B cell (primary cell): ENCODE measurements at regions not wholly inside any gene's neighbourhood (a gene's known extent, or its start where the extent isn't known, plus 50 kb on each side); places are given as distances from the start of the nearest gene placed in this dataset.

Source experiments
- ATAC-seq: fragments of 200-7000 bp; cut with Tn5 transposase; one replicate; pipeline ENCODE4 v1.10.0; 2021; ENCODE audit warnings: low read depth, mild to moderate bottlenecking, moderate number of reproducible peaks, moderate library complexity
- CTCF ChIA-PET: fragments of 350-600 bp; sonication (Branson Sonifier 250); formaldehyde crosslinking; loops from one replicate; lab custom pipeline; 2021; ENCODE audit warnings: antibody characterized with exemption, inconsistent platforms; lab: Charles Lee
- POLR2A ChIA-PET: fragments of 350-600 bp; sonication (Branson Sonifier 250); formaldehyde crosslinking; loops from one replicate; lab custom pipeline; 2021; ENCODE audit warnings: antibody characterized with exemption; lab: Charles Lee
- DNase-seq: peaks from one replicate; pipeline ENCODE4 v3.0.0; 2013
- H2AFZ ChIP-seq: 2 replicates; pipeline ENCODE4 v1.6.1; 2012; ENCODE audit warnings: mild to moderate bottlenecking, low read depth, low read length; ENCODE audit not compliant: insufficient read depth, poor library complexity, severe bottlenecking
- H3K27ac ChIP-seq, 2 donors: 1 replicate in 1 of 2; 2 replicates in 1 of 2; pipeline ENCODE4 v1.5.1; 2012 to 2013; ENCODE audit warnings: low read length in 2 of 2, mild to moderate bottlenecking in 2 of 2, moderate library complexity in 1 of 2
- H3K27me3 ChIP-seq, 4 experiments: fragments of 200-600 bp in 1 of 4; sonication (generic) in 1 of 4; replicated peaks in 1 of 4; 1 replicate in 2 of 4; 2 replicates in 2 of 4; pipeline versions ENCODE4 v1.6.1 to v1.7.0; 2013 to 2016; ENCODE audit warnings: low read length in 3 of 4, mild to moderate bottlenecking in 2 of 4, mixed read lengths in 1 of 4, moderate library complexity in 1 of 4; ENCODE audit not compliant: insufficient read depth in 4 of 4, control insufficient read depth in 3 of 4; ENCODE audit errors: control extremely low read depth in 1 of 4
- H3K36me3 ChIP-seq, 2 experiments: replicated peaks in 1 of 2; 1 replicate in 1 of 2; 2 replicates in 1 of 2; pipeline versions ENCODE4 v1.6.1 to v1.7.1; 2013; ENCODE audit warnings: low read length in 1 of 2; ENCODE audit not compliant: insufficient read depth in 2 of 2, control insufficient read depth in 1 of 2; ENCODE audit errors: control extremely low read depth in 1 of 2, extremely low read depth in 1 of 2
- H3K4me1 ChIP-seq, 2 donors: fragments of 200-600 bp in 1 of 2; sonication (generic) in 1 of 2; 1 replicate in 1 of 2; 2 replicates in 1 of 2; pipeline versions ENCODE4 v1.5.1 to v1.6.1; 2013 to 2017; ENCODE audit warnings: low read length in 2 of 2; ENCODE audit not compliant: control insufficient read depth in 2 of 2, insufficient read depth in 2 of 2
- H3K4me2 ChIP-seq: replicated peaks from 2 replicates; pipeline ENCODE3; 2012; ENCODE audit warnings: mild to moderate bottlenecking, low read depth, low read length; ENCODE audit not compliant: poor library complexity, severe bottlenecking
- H3K4me3 ChIP-seq, 5 experiments: fragments of 200-600 bp in 1 of 5; sonication (generic) in 1 of 5; 1 replicate in 3 of 5; 2 replicates in 2 of 5; pipeline versions ENCODE4 v1.5.1 to v1.7.0; 2011 to 2016; ENCODE audit warnings: low read length in 4 of 5, mild to moderate bottlenecking in 4 of 5, low read depth in 2 of 5, control low read depth in 1 of 5, moderate library complexity in 1 of 5; ENCODE audit not compliant: insufficient read depth in 1 of 5; ENCODE audit errors: control extremely low read depth in 1 of 5, extremely low read depth in 1 of 5
- H3K79me2 ChIP-seq: fragments of 200-600 bp; sonication (generic); one replicate; pipeline ENCODE4 v1.6.0; 2016; ENCODE audit warnings: low read length; ENCODE audit not compliant: control insufficient read depth, insufficient read depth
- H3K9ac ChIP-seq: fragments of 200-600 bp; sonication (generic); 2 replicates; pipeline ENCODE4 v1.6.1; 2017; ENCODE audit warnings: mild to moderate bottlenecking, low read length, moderate library complexity
- H3K9me3 ChIP-seq, 3 donors: one replicate each; pipeline versions ENCODE4 v1.6.1 to v1.7.1; 2013; ENCODE audit warnings: low read length in 2 of 3; ENCODE audit not compliant: control insufficient read depth in 2 of 3, insufficient read depth in 1 of 3; ENCODE audit errors: control extremely low read depth in 1 of 3
- H4K20me1 ChIP-seq: 2 replicates; pipeline ENCODE4 v1.6.0; 2012; ENCODE audit warnings: mild to moderate bottlenecking, low read length; ENCODE audit not compliant: insufficient read depth, control insufficient read depth, poor library complexity, severe bottlenecking
- H3K27ac Mint-ChIP-seq: one replicate; pipeline ENCODE4 v1.8.0; 2021; ENCODE audit warnings: mixed read lengths
- H3K27me3 Mint-ChIP-seq: one replicate; pipeline ENCODE4 v1.8.0; 2021; ENCODE audit warnings: mixed read lengths
- H3K4me1 Mint-ChIP-seq: one replicate; pipeline ENCODE4 v1.8.0; 2021; ENCODE audit warnings: mixed read lengths
- H3K4me3 Mint-ChIP-seq: one replicate; pipeline ENCODE4 v1.8.0; 2021; ENCODE audit warnings: mixed read lengths
- H3K9me3 Mint-ChIP-seq: one replicate; pipeline ENCODE4 v1.8.0; 2022; ENCODE audit warnings: mixed read lengths; ENCODE audit not compliant: insufficient read depth
- CTCF ChIP-seq: fragments of 200-600 bp; IDR thresholded peaks from one replicate; pipeline ENCODE4 v1.8.0; 2022; ENCODE audit warnings: antibody characterized with exemption, mild to moderate bottlenecking
- EZH2 ChIP-seq: IDR thresholded peaks from 2 replicates; pipeline ENCODE4 v1.6.1; 2012; ENCODE audit warnings: borderline replicate concordance, low read depth, mild to moderate bottlenecking, moderate library complexity, low read length; ENCODE audit not compliant: insufficient read depth, poor library complexity, severe bottlenecking
- WGBS: methylation state at CpG from one replicate; pipeline ENCODE4 v1.1.5; 2013; ENCODE audit warnings: missing lambda C conversion rate; ENCODE audit not compliant: insufficient coverage; 5-methylcytosine and 5-hydroxymethylcytosine counted together
- intact Hi-C: fragments of 100-400 bp; cut with micrococcal nuclease; formaldehyde crosslinking; loops from one replicate; pipeline ENCODE4 v1.10.0; 2022

- Histone ChIP-seq H4K20me1 (no peaks in the 10 kb centered on the region), H2AFZ (peak overlapping the region; percentile 67), H3K4me2 (peak overlapping the region; percentile 59), H3K4me1 (peaks cover 8 to 18% of the 10 kb centered on the region in 2 donors), H3K27ac (no peak overlapping the region), H3K9me3 (peaks cover 0 to 11% (median 0%) of the 10 kb centered on the region in 3 donors), H3K36me3 (no peaks in the 10 kb centered on the region), H3K9ac (peak overlapping the region; percentile 38), H3K27me3 (peaks cover 0 to 3% (median 0%) of the 10 kb centered on the region in 4 experiments), H3K4me3 (peak overlapping the region in 2 of 5 experiments; percentile 22 to 29), H3K79me2 (no peaks in the 10 kb centered on the region)
- ChIA-PET POLR2A (no interaction called here), CTCF (interaction anchor here (0.8 to 2.1 kb wide), 6 partner anchors 9 to 474 kb away, joined by 3 to 26 read pairs (median 8); no protein-coding TSS in a partner anchor)
- peaks cover 6% of the 10 kb centered on the region for H3K27me3 Mint-ChIP-seq
- WGBS: 87% methylated on average over 11 of the region's 11 CpGs
- no peak for ATAC-seq
- TF ChIP-seq CTCF (no peak), EZH2 (no peak)
- intact Hi-C loops: no loop called here
- peaks cover 21% of the 10 kb centered on the region for H3K4me1 Mint-ChIP-seq
- peak overlapping the region; percentile 76 for H3K4me3 Mint-ChIP-seq
- H3K9me3 Mint-ChIP-seq: peaks cover 3% of the 10 kb centered on the region
- no peak for DNase-seq
- H3K27ac Mint-ChIP-seq: peak overlapping the region; percentile 71
Observed at GRCh38 chr13:27352698-27353097, 71.7 kb upstream of the GTF3A start.

- CTCF ChIA-PET: interaction anchor here (0.6 to 2.1 kb wide), 7 partner anchors 9 to 792 kb away, joined by 4 to 26 read pairs (median 6); partner anchors contain the start of gene RASL11A
- no peaks in the 10 kb centered on the region for H3K36me3 ChIP-seq
- H4K20me1 ChIP-seq: no peaks in the 10 kb centered on the region
- 75% methylated on average over 9 of the region's 9 CpGs for WGBS
- Mint-ChIP-seq H3K27me3 (peaks cover 6% of the 10 kb centered on the region), H3K4me1 (peaks cover 17% of the 10 kb centered on the region), H3K4me3 (peak overlapping the region; percentile 76), H3K9me3 (peaks cover 3% of the 10 kb centered on the region), H3K27ac (peak overlapping the region; percentile 71)
- H3K9ac ChIP-seq: peak overlapping the region; percentile 38
- peaks cover 0 to 11% (median 0%) of the 10 kb centered on the region in 3 donors for H3K9me3 ChIP-seq
- H3K4me2 ChIP-seq: peak overlapping the region; percentile 59
- intact Hi-C loops: no loop called here
- DNase-seq (peak; percentile 50), ATAC-seq (peak; percentile 89)
- H3K79me2 ChIP-seq: no peaks in the 10 kb centered on the region
- H3K27me3 ChIP-seq: peaks cover 0 to 3% (median 0%) of the 10 kb centered on the region in 4 experiments
- peak overlapping the region in 2 of 5 experiments; percentile 22 to 29 for H3K4me3 ChIP-seq
- H3K27ac ChIP-seq: peak overlapping the region in 1 of 2 donors; percentile 10
- POLR2A ChIA-PET: no interaction called here
- H3K4me1 ChIP-seq: peaks cover 4 to 14% of the 10 kb centered on the region in 2 donors
- no peak for TF ChIP-seq EZH2
- TF ChIP-seq CTCF: no peak
- H2AFZ ChIP-seq: peak overlapping the region; percentile 67
Observed at GRCh38 chr13:27353166-27353583, 71.2 kb upstream of the GTF3A start.
